GM23338 (cell line): ENCODE measurements at regions not wholly inside any gene's neighbourhood (a gene's known extent, or its start where the extent isn't known, plus 50 kb on each side); places are given as distances from the start of the nearest gene placed in this dataset.

Experiments used
- CREB1 ChIP-seq: fragments of 250-450 bp; sonication (Bioruptor Pico); IDR thresholded peaks from 2 replicates; pipeline ENCODE4 v1.5.0; 2020; ENCODE audit warnings: low read depth, mild to moderate bottlenecking, moderate library complexity
- EZH2 ChIP-seq: fragments of 200-600 bp; sonication (generic); IDR thresholded peaks from one replicate; pipeline ENCODE4 v1.8.0; 2017; ENCODE audit warnings: antibody characterized with exemption, mild to moderate bottlenecking, low read depth; ENCODE audit not compliant: unreplicated experiment
- EZH2phosphoT487 ChIP-seq: fragments of 200-600 bp; sonication (generic); IDR thresholded peaks from one replicate; pipeline ENCODE4 v1.8.1; 2018; ENCODE audit warnings: antibody characterized with exemption; ENCODE audit not compliant: unreplicated experiment
- JUNB ChIP-seq: IDR thresholded peaks from one replicate; pipeline ENCODE4 v1.6.1; 2016; ENCODE audit warnings: antibody characterized with exemption; ENCODE audit not compliant: unreplicated experiment
- POLR2AphosphoS5 ChIP-seq: IDR thresholded peaks from 2 replicates; pipeline ENCODE4 v1.6.1; 2016; ENCODE audit warnings: antibody characterized with exemption, low read depth
- REST ChIP-seq: IDR thresholded peaks from one replicate; pipeline ENCODE4 v1.6.1; 2018; ENCODE audit warnings: antibody characterized with exemption; ENCODE audit not compliant: unreplicated experiment
- ZNF114 ChIP-seq: fragments of 250-450 bp; sonication (Bioruptor Pico); IDR thresholded peaks from 2 replicates; pipeline ENCODE4 v1.5.0; 2020; ENCODE audit warnings: mild to moderate bottlenecking, moderate library complexity
- ZNF331 ChIP-seq: fragments of 250-450 bp; sonication (Bioruptor Pico); IDR thresholded peaks from 2 replicates; pipeline ENCODE4 v1.5.0; 2020; ENCODE audit warnings: low read depth, mild to moderate bottlenecking, moderate library complexity
- ZNF462 ChIP-seq: fragments of 250-450 bp; sonication (Bioruptor Pico); IDR thresholded peaks from 2 replicates; pipeline ENCODE4 v1.5.0; 2020; ENCODE audit warnings: mild to moderate bottlenecking, moderate library complexity

DNA sequence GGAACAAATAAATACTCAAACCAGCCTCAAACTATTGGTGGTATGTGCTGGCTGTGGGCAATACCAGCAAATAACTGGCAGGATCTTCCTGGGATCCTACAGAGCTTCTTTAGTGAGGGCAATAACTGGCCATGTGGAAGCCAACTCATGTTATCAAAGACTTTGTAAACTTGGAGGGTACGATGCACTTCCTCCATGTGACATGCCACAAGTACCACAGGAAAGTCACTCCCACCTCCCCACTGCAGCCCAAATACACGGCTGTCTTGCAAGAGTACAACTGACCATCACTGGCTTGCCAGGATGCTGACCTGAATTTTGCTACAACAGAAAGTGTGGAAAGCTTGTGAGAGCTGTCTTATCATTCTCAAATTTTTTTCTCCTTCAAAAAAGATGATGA, 93.3 kb upstream of the MAML3 start (continued):
- TF ChIP-seq ZNF462 (CRISPR knock-in tag) (no peak), ZNF331 (CRISPR knock-in tag) (no peak), REST (no peak), JUNB (no peak), ZNF114 (no peak), POLR2AphosphoS5 (no peak), EZH2phosphoT487 (no peak), EZH2 (no peak), CREB1 (no peak)
